H1 (cell line): ENCODE measurements at regions not wholly inside any gene's neighbourhood (a gene's known extent, or its start where the extent isn't known, plus 50 kb on each side); places are given as distances from the start of the nearest gene placed in this dataset.

Source experiments
- EZH2 ChIP-seq: fragments of 200-600 bp; sonication (generic); IDR thresholded peaks from 2 replicates; pipeline ENCODE4 v1.7.1; 2012; ENCODE audit warnings: low read depth, mild to moderate bottlenecking, moderate library complexity, low read length, inconsistent platforms; ENCODE audit not compliant: severe bottlenecking
- HDAC6 ChIP-seq: IDR thresholded peaks from one replicate; pipeline ENCODE4 v1.7.1; 2012; ENCODE audit warnings: low read depth, mild to moderate bottlenecking, inconsistent platforms, low read length, moderate library complexity
- KDM5A ChIP-seq: fragments of 200-600 bp; IDR thresholded peaks from 2 replicates; pipeline ENCODE4 v1.7.1; 2012; ENCODE audit warnings: mild to moderate bottlenecking, low read length, inconsistent platforms, mixed read lengths
- POU5F1 ChIP-seq: IDR thresholded peaks from 2 replicates; pipeline ENCODE4 v1.6.1; 2011; ENCODE audit warnings: low read depth, mild to moderate bottlenecking, low read length, moderate library complexity
- SIN3A ChIP-seq, 2 experiments: IDR thresholded peaks in 1 of 2; conservative IDR thresholded peaks in 1 of 2; 2 replicates each; pipeline ENCODE4 v1.6.1; 2011 to 2012; ENCODE audit warnings: low read length in 2 of 2, improper control_type of control experiment in 1 of 2, low read depth in 1 of 2, mild to moderate bottlenecking in 1 of 2
- SP1 ChIP-seq: IDR thresholded peaks from 2 replicates; pipeline ENCODE4 v1.6.1; 2011; ENCODE audit warnings: low read depth, low read length
- TAF1 ChIP-seq: IDR thresholded peaks from 2 replicates; pipeline ENCODE4 v1.6.1; 2011; ENCODE audit warnings: mild to moderate bottlenecking, low read depth, low read length
- TBP ChIP-seq: IDR thresholded peaks from 2 replicates; pipeline ENCODE4 v1.6.1; 2011; ENCODE audit warnings: low read depth, low read length, improper control_type of control experiment
- TF ChIP-seq, protein P1 (sequence below): IDR thresholded peaks from 2 replicates; pipeline ENCODE4 v1.6.1; 2012; ENCODE audit warnings: inconsistent platforms
- TF ChIP-seq, protein P2 (sequence below), 3 experiments: IDR thresholded peaks; 1 replicate in 2 of 3; 2 replicates in 1 of 3; pipeline versions ENCODE4 v1.5.1 to v1.6.1; 2011; ENCODE audit warnings: low read length in 3 of 3, mild to moderate bottlenecking in 3 of 3, inconsistent platforms in 2 of 3, low read depth in 1 of 3, moderate library complexity in 1 of 3; ENCODE audit not compliant: insufficient read depth in 1 of 3; ENCODE audit errors: control extremely low read depth in 1 of 3

DNA sequence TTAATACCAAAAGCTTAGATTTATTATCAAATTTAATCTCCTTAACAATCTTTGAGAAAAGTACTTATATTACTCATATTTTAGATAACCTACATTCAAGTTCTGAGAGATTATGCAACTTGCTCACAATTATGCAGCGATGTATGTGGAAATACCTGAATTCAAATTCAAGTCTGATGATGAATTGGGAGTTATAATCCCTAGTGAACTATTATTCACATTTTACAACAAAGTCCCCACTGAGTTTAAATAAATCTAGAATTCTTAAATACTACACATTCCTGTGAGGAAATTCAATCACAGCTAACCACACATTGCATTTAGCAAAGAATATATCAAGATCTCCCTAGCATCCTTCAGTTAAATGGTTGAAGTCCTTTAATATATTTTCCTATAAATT is 278.4 kb downstream of the NOL4 start:
- TF ChIP-seq SIN3A (conservative IDR thresholded peaks at IDR 0.05 in 1 of 2, IDR thresholded peaks at IDR 0.05 in 1 of 2; ENCODE audit: low read depth in 1 of 2, low read length in 2 of 2) (no peak), SP1 (no peak), TBP (no peak), HDAC6 (no peak), POU5F1 (no peak), KDM5A (no peak), EZH2 (no peak), TAF1 (no peak)
- TF ChIP-seq, protein P1, sequence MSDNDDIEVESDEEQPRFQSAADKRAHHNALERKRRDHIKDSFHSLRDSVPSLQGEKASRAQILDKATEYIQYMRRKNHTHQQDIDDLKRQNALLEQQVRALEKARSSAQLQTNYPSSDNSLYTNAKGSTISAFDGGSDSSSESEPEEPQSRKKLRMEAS = no peak
- TF ChIP-seq, protein P2, sequence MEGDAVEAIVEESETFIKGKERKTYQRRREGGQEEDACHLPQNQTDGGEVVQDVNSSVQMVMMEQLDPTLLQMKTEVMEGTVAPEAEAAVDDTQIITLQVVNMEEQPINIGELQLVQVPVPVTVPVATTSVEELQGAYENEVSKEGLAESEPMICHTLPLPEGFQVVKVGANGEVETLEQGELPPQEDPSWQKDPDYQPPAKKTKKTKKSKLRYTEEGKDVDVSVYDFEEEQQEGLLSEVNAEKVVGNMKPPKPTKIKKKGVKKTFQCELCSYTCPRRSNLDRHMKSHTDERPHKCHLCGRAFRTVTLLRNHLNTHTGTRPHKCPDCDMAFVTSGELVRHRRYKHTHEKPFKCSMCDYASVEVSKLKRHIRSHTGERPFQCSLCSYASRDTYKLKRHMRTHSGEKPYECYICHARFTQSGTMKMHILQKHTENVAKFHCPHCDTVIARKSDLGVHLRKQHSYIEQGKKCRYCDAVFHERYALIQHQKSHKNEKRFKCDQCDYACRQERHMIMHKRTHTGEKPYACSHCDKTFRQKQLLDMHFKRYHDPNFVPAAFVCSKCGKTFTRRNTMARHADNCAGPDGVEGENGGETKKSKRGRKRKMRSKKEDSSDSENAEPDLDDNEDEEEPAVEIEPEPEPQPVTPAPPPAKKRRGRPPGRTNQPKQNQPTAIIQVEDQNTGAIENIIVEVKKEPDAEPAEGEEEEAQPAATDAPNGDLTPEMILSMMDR (IDR thresholded peaks at IDR 0.05; ENCODE audit: control extremely low read depth in 1 of 3, insufficient read depth in 1 of 3, low read depth in 1 of 3, low read length in 3 of 3) = no peak
